ENCODE measurements at regions not wholly inside any gene's neighbourhood (a gene's known extent, or its start where the extent isn't known, plus 50 kb on each side); places are given as distances from the start of the nearest gene placed in this dataset.
"Not testable (repeated sequence)": the region's sequence is repeated elsewhere in the genome, so short reads cannot be mapped to it uniquely, and the experiment has no call there.

DNA sequence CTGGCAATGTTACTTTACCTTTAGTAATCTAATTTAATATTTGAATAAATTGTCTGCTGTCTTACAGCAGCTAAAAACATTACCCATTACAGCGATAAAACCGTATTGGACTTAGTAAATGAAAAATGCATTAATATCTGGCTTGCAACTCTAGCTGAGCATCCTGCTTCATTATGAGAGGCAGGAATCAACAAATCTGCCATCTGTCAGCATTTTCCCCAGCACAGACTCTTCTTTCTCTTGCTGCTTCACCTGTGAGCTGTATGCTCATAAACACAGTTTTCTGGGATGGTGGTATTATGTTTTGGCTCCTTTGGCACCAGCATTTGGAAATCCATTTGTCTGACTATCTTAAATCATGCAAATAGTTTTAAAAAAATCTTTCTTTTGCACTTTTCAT, 487.1 kb downstream of the KCNT2 start:
- H3K4me3 ChIP-seq (ENCODE audit: low read depth, low read length): no peak overlapping the region
- DNase-seq (ENCODE audit: low read depth): no peak
- TF ChIP-seq, protein P1, sequence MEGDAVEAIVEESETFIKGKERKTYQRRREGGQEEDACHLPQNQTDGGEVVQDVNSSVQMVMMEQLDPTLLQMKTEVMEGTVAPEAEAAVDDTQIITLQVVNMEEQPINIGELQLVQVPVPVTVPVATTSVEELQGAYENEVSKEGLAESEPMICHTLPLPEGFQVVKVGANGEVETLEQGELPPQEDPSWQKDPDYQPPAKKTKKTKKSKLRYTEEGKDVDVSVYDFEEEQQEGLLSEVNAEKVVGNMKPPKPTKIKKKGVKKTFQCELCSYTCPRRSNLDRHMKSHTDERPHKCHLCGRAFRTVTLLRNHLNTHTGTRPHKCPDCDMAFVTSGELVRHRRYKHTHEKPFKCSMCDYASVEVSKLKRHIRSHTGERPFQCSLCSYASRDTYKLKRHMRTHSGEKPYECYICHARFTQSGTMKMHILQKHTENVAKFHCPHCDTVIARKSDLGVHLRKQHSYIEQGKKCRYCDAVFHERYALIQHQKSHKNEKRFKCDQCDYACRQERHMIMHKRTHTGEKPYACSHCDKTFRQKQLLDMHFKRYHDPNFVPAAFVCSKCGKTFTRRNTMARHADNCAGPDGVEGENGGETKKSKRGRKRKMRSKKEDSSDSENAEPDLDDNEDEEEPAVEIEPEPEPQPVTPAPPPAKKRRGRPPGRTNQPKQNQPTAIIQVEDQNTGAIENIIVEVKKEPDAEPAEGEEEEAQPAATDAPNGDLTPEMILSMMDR (IDR thresholded peaks at IDR 0.05; ENCODE audit: insufficient read depth, low read depth, low read length): no peak

DNA sequence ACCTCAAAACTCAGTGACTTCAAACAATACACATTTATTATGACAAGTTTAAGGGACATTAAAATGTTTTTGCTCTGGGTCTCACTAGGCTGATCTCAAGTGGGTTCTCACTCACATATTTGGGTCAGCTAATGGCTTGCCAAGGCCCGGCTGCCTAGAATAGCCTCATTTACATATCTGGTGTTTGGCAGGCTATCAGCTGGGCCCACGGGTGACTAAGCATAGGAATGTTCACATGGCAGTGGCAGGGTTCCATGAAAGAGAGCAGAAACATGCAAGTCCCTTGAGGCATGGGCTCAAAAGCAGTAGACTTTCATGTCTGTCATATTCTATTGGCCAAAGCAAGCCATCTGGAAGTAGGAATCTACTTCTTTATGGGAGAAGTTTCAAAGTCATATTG, 492.6 kb downstream of the KCNT2 start:
- H3K4me3 ChIP-seq (ENCODE audit: low read depth, low read length): no peak overlapping the region
- TF ChIP-seq, protein P1 (IDR thresholded peaks at IDR 0.05; ENCODE audit: insufficient read depth, low read depth, low read length): no peak
- no peak for DNase-seq (ENCODE audit: low read depth)

DNA sequence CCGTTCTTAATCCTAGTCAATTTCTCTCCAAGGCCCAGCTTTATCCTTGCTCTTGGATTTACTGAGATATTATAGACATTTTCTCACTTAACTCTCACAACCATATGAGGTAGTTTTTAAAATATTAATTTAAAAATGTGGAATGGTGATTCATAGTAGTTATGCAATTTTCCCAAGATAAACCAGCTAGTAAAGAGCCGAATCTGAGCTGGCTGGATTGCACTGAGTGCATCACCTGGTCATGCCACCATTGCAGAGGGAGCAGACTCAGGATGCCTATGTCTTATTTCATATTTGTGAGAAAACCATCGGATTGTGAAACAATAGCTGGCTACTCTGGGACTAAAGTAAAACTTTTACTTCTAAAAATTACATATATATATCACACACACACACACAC, 494.0 kb downstream of the KCNT2 start:
- H3K4me3 ChIP-seq (ENCODE audit: low read depth, low read length): no peak overlapping the region
- no peak for DNase-seq (ENCODE audit: low read depth)
- TF ChIP-seq, protein P1 (IDR thresholded peaks at IDR 0.05; ENCODE audit: insufficient read depth, low read depth, low read length): no peak

DNA sequence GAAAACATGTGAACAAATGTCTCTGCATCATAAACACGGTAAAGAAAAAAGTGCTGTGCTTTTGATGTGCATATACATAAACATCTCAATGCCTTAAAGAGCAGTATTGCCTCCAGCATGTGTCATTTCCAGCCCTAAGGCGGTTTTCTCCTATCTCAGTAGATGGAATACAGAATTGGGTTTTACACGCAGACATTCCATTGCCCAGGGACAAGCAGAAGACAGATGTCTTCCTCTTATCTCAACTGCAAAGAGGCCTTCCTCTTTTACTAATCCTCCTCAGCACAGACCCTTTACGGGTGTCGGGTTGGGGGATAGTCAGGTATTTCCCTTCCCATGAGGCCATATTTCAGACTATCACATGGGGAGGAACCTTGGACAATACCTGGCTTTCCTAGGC, 499.2 kb downstream of the KCNT2 start:
- not testable (repeated sequence) for H3K4me3 ChIP-seq (ENCODE audit: low read depth, low read length); DNase-seq (ENCODE audit: low read depth)

DNA sequence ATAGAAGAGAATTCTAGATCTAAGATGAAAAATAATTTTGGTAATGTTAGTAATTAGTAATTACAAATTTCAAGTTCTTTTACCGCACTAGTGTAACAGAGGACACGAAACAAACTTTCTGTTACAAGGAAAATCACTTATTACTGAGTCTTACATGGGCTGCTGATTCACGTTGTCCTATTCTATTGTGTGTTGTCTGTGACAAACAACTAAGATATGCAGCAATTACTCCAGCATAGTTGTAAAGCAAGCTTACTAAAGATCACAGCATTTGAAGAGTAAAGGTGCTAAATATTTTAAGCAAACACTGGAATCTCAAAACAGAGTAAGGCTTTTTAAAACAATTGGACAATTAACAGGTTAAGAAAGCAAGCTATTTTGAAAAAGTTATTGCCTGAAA, 502.3 kb downstream of the KCNT2 start:
- no peak for DNase-seq (ENCODE audit: low read depth)
- TF ChIP-seq, protein P1 (IDR thresholded peaks at IDR 0.05; ENCODE audit: insufficient read depth, low read depth, low read length): no peak
- H3K4me3 ChIP-seq (ENCODE audit: low read depth, low read length): no peak overlapping the region

DNA sequence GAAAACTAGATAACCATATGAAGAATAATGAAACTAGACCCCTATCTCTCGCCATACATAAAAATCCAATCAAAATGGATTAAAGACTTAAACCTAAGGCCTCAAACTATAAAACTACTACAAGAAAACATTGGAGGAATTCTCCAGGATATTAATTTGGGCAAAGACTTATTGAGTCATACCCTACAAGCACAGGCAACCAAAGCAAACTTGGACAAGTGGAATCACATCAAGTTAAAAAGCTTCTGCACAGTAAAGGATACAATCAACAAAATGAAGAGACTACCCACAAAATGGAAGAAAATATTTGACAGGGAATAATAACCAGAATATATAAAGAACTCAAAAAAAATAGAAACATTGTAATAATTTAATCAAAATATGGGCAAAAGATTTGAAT, 505.4 kb downstream of the KCNT2 start:
- no peak overlapping the region for H3K4me3 ChIP-seq (ENCODE audit: low read depth, low read length)
- TF ChIP-seq, protein P1 (IDR thresholded peaks at IDR 0.05; ENCODE audit: insufficient read depth, low read depth, low read length): no peak
- no peak for DNase-seq (ENCODE audit: low read depth)

DNA sequence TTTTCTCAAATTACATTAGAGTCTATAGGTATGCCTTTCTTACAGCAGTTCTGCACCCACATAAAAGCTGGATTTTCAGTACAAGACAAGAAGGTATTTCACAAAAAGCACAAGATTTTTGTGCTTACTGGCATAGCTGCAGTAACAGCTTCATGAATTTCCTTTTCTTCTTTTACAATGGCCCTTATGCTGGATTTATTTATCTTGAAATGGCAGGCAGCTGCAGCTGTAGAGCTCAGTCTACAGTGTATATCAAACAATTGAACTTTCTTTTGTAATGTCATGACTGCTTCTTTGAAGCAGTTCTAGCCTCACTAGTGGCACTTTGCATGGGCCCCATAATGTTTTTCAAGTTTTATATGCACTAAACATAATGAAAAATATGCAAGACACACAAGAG, 510.2 kb downstream of the KCNT2 start:
- no peak for DNase-seq (ENCODE audit: low read depth)
- no peak overlapping the region for H3K4me3 ChIP-seq (ENCODE audit: low read depth, low read length)
- TF ChIP-seq, protein P1 (IDR thresholded peaks at IDR 0.05; ENCODE audit: insufficient read depth, low read depth, low read length): no peak

Data from fibroblast of villous mesenchyme (primary cell).